Body of pancreas (tissue), 4 donors: ENCODE measurements at regions not wholly inside any gene's neighbourhood (a gene's known extent, or its start where the extent isn't known, plus 50 kb on each side); places are given as distances from the start of the nearest gene placed in this dataset.

ENCODE experiments used
- CTCF ChIP-seq, 7 experiments: fragments of 450-650 bp in 4 of 7; fragments of 200-600 bp in 3 of 7; sonication (generic) in 3 of 7; IDR thresholded peaks; one replicate each; pipeline ENCODE4 v1.5.1; 2016 to 2019; ENCODE audit warnings: antibody characterized with exemption in 7 of 7
- POLR2A ChIP-seq, 3 donors: fragments of 450-650 bp; IDR thresholded peaks; one replicate each; pipeline ENCODE4 v1.6.1; 2016; ENCODE audit warnings: antibody characterized with exemption in 3 of 3, mild to moderate bottlenecking in 2 of 3

DNA sequence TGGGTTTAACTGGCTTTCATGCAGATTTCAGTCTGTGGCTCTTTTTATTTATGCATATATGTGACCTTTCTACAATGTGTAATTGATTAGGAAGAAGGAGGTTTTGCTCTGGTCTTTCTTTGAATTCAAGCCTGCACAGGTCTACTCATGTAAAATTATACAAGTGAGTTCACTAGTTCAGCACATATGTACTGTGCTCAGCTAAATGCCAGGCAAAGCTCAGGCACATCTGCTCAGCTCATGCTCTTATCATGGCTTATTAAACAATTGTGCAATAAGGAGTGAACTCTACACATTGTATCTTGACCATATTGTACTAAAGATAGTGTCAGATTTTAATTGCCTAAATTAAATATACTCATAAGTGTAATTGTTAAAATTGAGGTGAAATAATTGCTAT is 378.4 kb downstream of the ADGRL2 start:
- TF ChIP-seq CTCF (IDR thresholded peaks at IDR 0.05) (no peak), POLR2A (IDR thresholded peaks at IDR 0.05) (no peak)
